Ishikawa (cell line): ENCODE measurements at regions not wholly inside any gene's neighbourhood (a gene's known extent, or its start where the extent isn't known, plus 50 kb on each side); places are given as distances from the start of the nearest gene placed in this dataset.
A peak's percentile ranks its signal among the peaks of the same experiment; 100 is the strongest.

Experiments
- CEBPB ChIP-seq: IDR thresholded peaks from 2 replicates; pipeline ENCODE4 v1.6.1; 2012
- CREB1 ChIP-seq: IDR thresholded peaks from 2 replicates; pipeline ENCODE4 v1.6.1; 2012; ENCODE audit warnings: low read depth
- EGR1 ChIP-seq: IDR thresholded peaks from 2 replicates; pipeline ENCODE4 v1.6.1; 2012
- EP300 ChIP-seq: IDR thresholded peaks from 2 replicates; pipeline ENCODE4 v1.6.1; 2012; ENCODE audit warnings: borderline replicate concordance
- FOXM1 ChIP-seq: IDR thresholded peaks from 2 replicates; pipeline ENCODE4 v1.6.1; 2012; ENCODE audit warnings: low read depth, borderline replicate concordance
- MAX ChIP-seq: IDR thresholded peaks from 2 replicates; pipeline ENCODE4 v1.6.1; 2012
- NFIC ChIP-seq: IDR thresholded peaks from 2 replicates; pipeline ENCODE4 v1.6.1; 2012
- RAD21 ChIP-seq: IDR thresholded peaks from 2 replicates; pipeline ENCODE4 v1.6.1; 2012; ENCODE audit warnings: low read depth
- REST ChIP-seq: IDR thresholded peaks from 2 replicates; pipeline ENCODE4 v1.6.1; 2012; ENCODE audit warnings: low read depth, mild to moderate bottlenecking
- TAF1 ChIP-seq: IDR thresholded peaks from 2 replicates; pipeline ENCODE4 v1.6.1; 2012; ENCODE audit warnings: low read depth, mild to moderate bottlenecking
- TCF12 ChIP-seq: IDR thresholded peaks from 2 replicates; pipeline ENCODE4 v1.6.1; 2012; ENCODE audit warnings: low read depth
- TEAD4 ChIP-seq: IDR thresholded peaks from 2 replicates; pipeline ENCODE4 v1.6.1; 2012
- USF1 ChIP-seq: IDR thresholded peaks from 2 replicates; pipeline ENCODE4 v1.6.1; 2012
- YY1 ChIP-seq: IDR thresholded peaks from 2 replicates; pipeline ENCODE4 v1.6.1; 2012; ENCODE audit warnings: low read depth
- ZBTB7A ChIP-seq: IDR thresholded peaks from 2 replicates; pipeline ENCODE4 v1.6.1; 2012; ENCODE audit warnings: low read depth

GRCh38 chr10:53601260-53601875 lies 828.8 kb upstream of the MBL2 start:
- peak; percentile 80 for TF ChIP-seq RAD21
- no peak for TF ChIP-seq USF1
- no peak for TF ChIP-seq CREB1
- no peak for TF ChIP-seq EP300

- TF ChIP-seq ZBTB7A (no peak), YY1 (no peak), EP300 (no peak), EGR1 (no peak), MAX (no peak), TEAD4 (no peak), NFIC (no peak), CEBPB (no peak), TAF1 (no peak), USF1 (no peak), TCF12 (no peak), CREB1 (no peak), FOXM1 (no peak), REST (no peak), RAD21 (no peak)
Measured at GRCh38 chr10:53598914-53599313, 826.3 kb upstream of the MBL2 start.

- TF ChIP-seq RAD21 (no peak), REST (no peak), USF1 (no peak), TCF12 (no peak), TAF1 (no peak), EP300 (no peak), FOXM1 (no peak), CREB1 (no peak), ZBTB7A (no peak), CEBPB (no peak), NFIC (no peak), YY1 (no peak), EGR1 (no peak), TEAD4 (no peak), MAX (no peak)
Measured at GRCh38 chr10:53597835-53598251, 825.3 kb upstream of the MBL2 start.

GRCh38 chr10:53580465-53580864 lies 807.9 kb upstream of the MBL2 start:
- TF ChIP-seq ZBTB7A, result no peak
- TF ChIP-seq NFIC, result no peak
- no peak for TF ChIP-seq CEBPB
- no peak for TF ChIP-seq USF1
- TF ChIP-seq TAF1, result no peak
- no peak for TF ChIP-seq TEAD4
- no peak for TF ChIP-seq EGR1
- TF ChIP-seq CREB1, result no peak
- no peak for TF ChIP-seq TCF12
- no peak for TF ChIP-seq FOXM1
- no peak for TF ChIP-seq RAD21
- no peak for TF ChIP-seq YY1
- TF ChIP-seq MAX, result no peak
- no peak for TF ChIP-seq REST
- TF ChIP-seq EP300, result no peak
